CD4-positive, alpha-beta T cell treated with Interleukin-4 for 4 hours (primary cell): ENCODE measurements at regions not wholly inside any gene's neighbourhood (a gene's known extent, or its start where the extent isn't known, plus 50 kb on each side); places are given as distances from the start of the nearest gene placed in this dataset.

Source experiments
- DNase-seq: peaks from one replicate; pipeline ENCODE4 v3.0.0-alpha.2; 2020

DNA sequence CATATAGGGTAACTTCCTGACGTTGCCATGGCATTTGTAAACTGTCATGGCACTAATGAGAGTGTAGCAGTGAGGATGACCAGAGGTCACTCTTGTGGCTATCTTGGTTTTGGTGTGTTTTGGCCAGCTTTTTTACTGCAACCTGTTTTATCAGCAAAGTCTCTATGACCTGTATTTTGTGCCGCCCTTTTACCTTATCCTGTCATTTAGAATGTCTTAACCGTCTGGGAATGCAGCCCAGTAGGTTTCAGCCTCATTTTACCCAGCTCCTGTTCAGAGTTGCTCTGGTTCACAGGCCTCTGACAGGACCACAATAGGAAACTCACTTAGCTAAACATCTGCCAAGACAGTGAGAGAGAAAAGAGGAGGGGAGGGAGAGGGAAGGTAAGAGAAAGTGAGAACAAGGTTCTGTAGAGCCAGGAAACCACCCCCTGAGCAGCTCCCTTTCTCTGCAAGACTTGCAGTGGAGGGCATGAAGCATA is 64.8 kb upstream of the PLEKHG3 start:
- DNase-seq: no peak

GRCh38 chr14:64640839-64641238 is 63.4 kb upstream of the PLEKHG3 start:
- DNase-seq: no peak

GRCh38 chr14:64641760-64642159 is 62.5 kb upstream of the PLEKHG3 start:
- DNase-seq: no peak

DNA sequence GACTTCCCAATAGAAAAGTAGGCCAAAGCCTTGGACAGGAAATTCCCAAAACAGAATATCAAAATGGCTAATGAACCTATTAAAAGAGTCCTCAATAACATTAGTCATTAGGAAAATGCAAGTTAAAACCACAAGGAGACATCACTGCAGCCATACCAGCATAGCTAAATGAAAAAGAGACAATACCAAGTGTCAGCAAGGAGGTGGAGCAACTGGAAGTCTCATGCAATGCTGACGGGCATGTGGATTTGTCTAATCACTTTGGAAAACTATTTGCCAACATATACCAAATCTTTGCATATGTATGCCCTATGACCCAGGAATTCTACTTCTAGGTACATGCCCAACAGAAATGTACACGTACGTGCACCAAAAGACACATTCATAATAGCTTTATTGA is 60.5 kb upstream of the PLEKHG3 start:
- DNase-seq: no peak

- DNase-seq: no peak
Measured at GRCh38 chr14:64644629-64645028, 59.6 kb upstream of the PLEKHG3 start.

DNA sequence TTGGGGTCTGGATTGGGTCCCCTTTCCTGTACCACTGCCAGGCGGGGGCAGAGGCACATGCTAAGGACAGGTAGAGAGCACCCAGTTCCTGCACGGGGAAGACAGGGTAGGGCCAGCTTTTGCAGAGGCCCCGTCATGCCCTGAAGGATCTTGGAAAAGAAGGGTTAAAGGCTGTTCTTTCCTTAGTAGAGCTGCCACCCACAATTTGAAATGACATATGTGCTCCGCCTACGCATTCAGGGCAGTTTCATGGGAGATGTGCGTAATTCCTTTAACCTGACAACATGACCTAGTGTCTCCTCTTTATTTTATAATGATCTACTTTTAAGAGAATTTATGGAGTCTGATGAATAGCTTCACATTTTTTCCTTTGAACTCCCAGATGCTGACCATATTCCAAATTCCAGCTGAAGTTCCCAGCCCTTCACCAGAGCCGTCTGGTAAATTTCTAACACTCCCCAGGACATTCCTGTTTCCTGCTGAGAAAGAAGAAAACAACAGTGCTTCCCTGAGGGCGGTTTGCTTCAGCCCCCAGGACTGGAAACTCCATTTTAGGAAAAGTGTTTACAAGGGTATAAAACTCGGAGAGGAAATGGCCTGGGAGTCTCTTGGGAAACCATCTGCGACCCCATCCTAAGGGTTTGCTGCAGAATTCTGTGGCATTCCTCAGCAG is 58.9 kb upstream of the PLEKHG3 start:
- no peak for DNase-seq

- DNase-seq: no peak
Measured at GRCh38 chr14:64646103-64646502, 58.1 kb upstream of the PLEKHG3 start.

- no peak for DNase-seq
Measured at GRCh38 chr14:64649383-64649998, 54.7 kb upstream of the PLEKHG3 start.

GRCh38 chr14:64653900-64654245 is 50.4 kb upstream of the PLEKHG3 start:
- DNase-seq: no peak

GRCh38 chr14:64654246-64654900 is 49.9 kb upstream of the PLEKHG3 start:
- peak; percentile 24 for DNase-seq
